SK-N-SH (cell line): ENCODE measurements at regions not wholly inside any gene's neighbourhood (a gene's known extent, or its start where the extent isn't known, plus 50 kb on each side); places are given as distances from the start of the nearest gene placed in this dataset.

Experiments used
- CTCF ChIA-PET: fragments of 300-600, 350-600 bp; formaldehyde crosslinking; extraction: SDS; loops from one replicate; lab custom pipeline; 2021; lab: Yijun Ruan, JAX
- POLR2A ChIA-PET: fragments of 350-600 bp; sonication (Branson Sonifier 250); formaldehyde crosslinking; extraction: SDS; loops from one replicate; lab custom pipeline; 2020; ENCODE audit warnings: antibody characterized with exemption, inconsistent platforms; lab: Yijun Ruan, JAX
- DNase-seq: peaks from one replicate; pipeline ENCODE4 v3.0.0; 2012
- H2AFZ ChIP-seq: fragments of 200-600 bp; sonication (generic); 2 replicates; pipeline ENCODE4 v1.8.1; 2016; ENCODE audit warnings: antibody characterized with exemption, mild to moderate bottlenecking, low read depth
- H3F3A ChIP-seq: fragments of 200-600 bp; sonication (generic); replicated peaks from 2 replicates; pipeline ENCODE3; 2016; ENCODE audit warnings: antibody characterized with exemption, mild to moderate bottlenecking; ENCODE audit not compliant: insufficient read depth
- H3K27ac ChIP-seq, 2 experiments: fragments of 200-500 bp in 1 of 2; fragments of 200-600 bp in 1 of 2; sonication (Bioruptor generic) in 1 of 2; sonication (generic), shearing (Covaris generic) in 1 of 2; 2 replicates each; pipeline versions ENCODE4 v1.5.1 to v1.6.1; 2014 to 2016; ENCODE audit warnings: low read depth in 2 of 2, inconsistent platforms in 1 of 2, low read length in 1 of 2, mild to moderate bottlenecking in 1 of 2, mixed read lengths in 1 of 2
- H3K27me3 ChIP-seq: fragments of 200-600 bp; sonication (generic), shearing (Covaris generic); 2 replicates; pipeline ENCODE4 v1.6.1; 2016; ENCODE audit warnings: mixed run types; ENCODE audit not compliant: insufficient read depth
- H3K36me3 ChIP-seq, 2 experiments: fragments of 200-500 bp in 1 of 2; fragments of 200-600 bp in 1 of 2; sonication (Bioruptor generic) in 1 of 2; sonication (generic) in 1 of 2; replicated peaks in 1 of 2; 2 replicates each; pipeline versions ENCODE3 to v1.5.1; 2014 to 2016; ENCODE audit warnings: low read length in 1 of 2, mild to moderate bottlenecking in 1 of 2; ENCODE audit not compliant: insufficient read depth in 2 of 2, control insufficient read depth in 1 of 2
- H3K4me1 ChIP-seq, 2 experiments: fragments of 200-500 bp in 1 of 2; fragments of 200-600 bp in 1 of 2; sonication (Bioruptor generic) in 1 of 2; sonication (generic), shearing (Covaris generic) in 1 of 2; 2 replicates each; pipeline versions ENCODE4 v1.5.1 to v1.6.1; 2014 to 2016; ENCODE audit warnings: low read depth in 1 of 2, low read length in 1 of 2, mixed run types in 1 of 2; ENCODE audit not compliant: insufficient read depth in 2 of 2, control insufficient read depth in 1 of 2
- H3K4me2 ChIP-seq: fragments of 200-600 bp; sonication (generic), shearing (Covaris generic); 2 replicates; pipeline ENCODE4 v1.6.1; 2017; ENCODE audit warnings: mixed run types
- H3K4me3 ChIP-seq, 2 experiments: fragments of 200-500 bp in 1 of 2; fragments of 200-600 bp in 1 of 2; sonication (Bioruptor generic) in 1 of 2; sonication (generic), shearing (Covaris generic) in 1 of 2; 2 replicates each; pipeline versions ENCODE4 v1.5.1 to v1.8.1; 2014 to 2016; ENCODE audit warnings: low read depth in 2 of 2, inconsistent platforms in 1 of 2, low read length in 1 of 2, mild to moderate bottlenecking in 1 of 2, mixed read lengths in 1 of 2, moderate library complexity in 1 of 2
- H3K79me2 ChIP-seq: fragments of 200-600 bp; sonication (generic); 2 replicates; pipeline ENCODE4 v1.8.1; 2017; ENCODE audit warnings: mild to moderate bottlenecking; ENCODE audit not compliant: insufficient read depth
- H3K9ac ChIP-seq: fragments of 200-600 bp; sonication (generic); 2 replicates; pipeline ENCODE4 v1.6.1; 2017; ENCODE audit warnings: mixed run types
- H3K9me2 ChIP-seq: fragments of 200-600 bp; sonication (generic); 2 replicates; pipeline ENCODE4 v1.6.1; 2017; ENCODE audit warnings: mixed run types
- H3K9me3 ChIP-seq: fragments of 200-600 bp; sonication (generic); 2 replicates; pipeline ENCODE4 v1.6.1; 2017; ENCODE audit warnings: mixed run types, mild to moderate bottlenecking, moderate library complexity
- H4K20me1 ChIP-seq: fragments of 200-600 bp; sonication (generic); 2 replicates; pipeline ENCODE4 v1.6.1; 2017; ENCODE audit warnings: mild to moderate bottlenecking, mixed run types; ENCODE audit not compliant: insufficient read depth
- ELF1 ChIP-seq: IDR thresholded peaks from 2 replicates; pipeline ENCODE4 v1.4.0; 2012
- EP300 ChIP-seq, 2 experiments: IDR thresholded peaks; 2 replicates each; pipeline versions ENCODE4 v1.4.0 to v1.6.1; 2012; ENCODE audit warnings: borderline replicate concordance in 1 of 2, low read depth in 1 of 2, low read length in 1 of 2
- FOSL2 ChIP-seq: IDR thresholded peaks from 2 replicates; pipeline ENCODE4 v1.4.0; 2012; ENCODE audit warnings: low read depth, mild to moderate bottlenecking, moderate library complexity, borderline replicate concordance
- FOXJ3 ChIP-seq: sonication (generic); formaldehyde crosslinking; IDR thresholded peaks from 2 replicates; pipeline ENCODE4 v1.5.1; 2020; ENCODE audit warnings: mild to moderate bottlenecking, missing genetic modification reagents
- FOXM1 ChIP-seq: IDR thresholded peaks from 2 replicates; pipeline ENCODE4 v1.4.0; 2012; ENCODE audit warnings: low read depth, mild to moderate bottlenecking
- GABPA ChIP-seq: IDR thresholded peaks from 2 replicates; pipeline ENCODE4 v1.4.0; 2012; ENCODE audit warnings: low read depth, mild to moderate bottlenecking
- MEF2A ChIP-seq: IDR thresholded peaks from 2 replicates; pipeline ENCODE4 v1.4.0; 2012; ENCODE audit warnings: low read depth, borderline replicate concordance
- MXI1 ChIP-seq: IDR thresholded peaks from 2 replicates; pipeline ENCODE4 v1.6.1; 2012; ENCODE audit warnings: mild to moderate bottlenecking, low read depth, low read length, improper control_type of control experiment
- NFIC ChIP-seq: IDR thresholded peaks from 2 replicates; pipeline ENCODE4 v1.4.0; 2012; ENCODE audit warnings: borderline replicate concordance
- POLR2AphosphoS5 ChIP-seq: IDR thresholded peaks from 2 replicates; pipeline ENCODE4 v1.6.1; 2012; ENCODE audit warnings: low read depth, low read length
- RAD21 ChIP-seq: IDR thresholded peaks from 2 replicates; pipeline ENCODE4 v1.6.1; 2012; ENCODE audit warnings: mild to moderate bottlenecking, low read length
- RCOR1 ChIP-seq: fragments of 150-350 bp; IDR thresholded peaks from 2 replicates; pipeline ENCODE4 v1.6.1; 2017; ENCODE audit warnings: antibody characterized with exemption, low read length
- RXRA ChIP-seq: IDR thresholded peaks from 2 replicates; pipeline ENCODE4 v1.4.0; 2012; ENCODE audit warnings: low read depth, mild to moderate bottlenecking, borderline replicate concordance
- SIN3A ChIP-seq: IDR thresholded peaks from 2 replicates; pipeline ENCODE4 v1.6.1; 2012; ENCODE audit warnings: low read depth, mild to moderate bottlenecking, low read length, moderate library complexity, borderline replicate concordance
- SMC3 ChIP-seq: IDR thresholded peaks from 2 replicates; pipeline ENCODE4 v1.6.1; 2012; ENCODE audit warnings: low read depth, low read length, improper control_type of control experiment
- TAF1 ChIP-seq: IDR thresholded peaks from 2 replicates; pipeline ENCODE4 v1.6.1; 2012; ENCODE audit warnings: low read depth, mild to moderate bottlenecking, low read length, moderate library complexity, borderline replicate concordance
- TCF12 ChIP-seq: IDR thresholded peaks from 2 replicates; pipeline ENCODE4 v1.4.0; 2012
- YY1 ChIP-seq: IDR thresholded peaks from 2 replicates; pipeline ENCODE4 v1.4.0; 2012; ENCODE audit warnings: low read depth, mild to moderate bottlenecking
- WGBS: methylation state at CpG from one replicate; pipeline ENCODE4 v1.1.6; 2017; ENCODE audit warnings: low lambda C conversion rate; 5-methylcytosine and 5-hydroxymethylcytosine counted together
- TF ChIP-seq, protein P1 (sequence below): fragments of 150-350 bp; IDR thresholded peaks from 2 replicates; pipeline ENCODE4 v1.6.1; 2016; ENCODE audit warnings: mild to moderate bottlenecking, low read depth, low read length
- TF ChIP-seq, protein P2 (sequence below): fragments of 150-350 bp; IDR thresholded peaks from 2 replicates; pipeline ENCODE4 v1.6.1; 2017; ENCODE audit warnings: antibody characterized with exemption, low read length, low read depth, borderline replicate concordance

- Histone ChIP-seq H3F3A (no peaks in the 10 kb centered on the region), H4K20me1 (no peaks in the 10 kb centered on the region), H3K4me3 (no peak overlapping the region), H3K36me3 (no peaks in the 10 kb centered on the region), H3K9me2 (no peaks in the 10 kb centered on the region), H3K27ac (no peak overlapping the region), H3K4me2 (no peak overlapping the region), H3K9ac (no peak overlapping the region), H3K79me2 (no peaks in the 10 kb centered on the region), H3K9me3 (no peaks in the 10 kb centered on the region), H2AFZ (no peak overlapping the region), H3K27me3 (no peaks in the 10 kb centered on the region), H3K4me1 (peaks cover 0 to 4% of the 10 kb centered on the region in 2 experiments; a peak in 1 of 4 replicates)
- DNase-seq: no peak
- CTCF ChIA-PET: no interaction called here
- no peak for TF ChIP-seq RAD21
- no peak for TF ChIP-seq YY1
- TF ChIP-seq FOXJ3 (CRISPR knock-in tag): no peak
- no peak for TF ChIP-seq NFIC
- no peak for TF ChIP-seq TCF12
- TF ChIP-seq ELF1: no peak
- TF ChIP-seq, protein P1, sequence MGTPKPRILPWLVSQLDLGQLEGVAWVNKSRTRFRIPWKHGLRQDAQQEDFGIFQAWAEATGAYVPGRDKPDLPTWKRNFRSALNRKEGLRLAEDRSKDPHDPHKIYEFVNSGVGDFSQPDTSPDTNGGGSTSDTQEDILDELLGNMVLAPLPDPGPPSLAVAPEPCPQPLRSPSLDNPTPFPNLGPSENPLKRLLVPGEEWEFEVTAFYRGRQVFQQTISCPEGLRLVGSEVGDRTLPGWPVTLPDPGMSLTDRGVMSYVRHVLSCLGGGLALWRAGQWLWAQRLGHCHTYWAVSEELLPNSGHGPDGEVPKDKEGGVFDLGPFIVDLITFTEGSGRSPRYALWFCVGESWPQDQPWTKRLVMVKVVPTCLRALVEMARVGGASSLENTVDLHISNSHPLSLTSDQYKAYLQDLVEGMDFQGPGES: no peak
- TF ChIP-seq EP300 (IDR thresholded peaks at IDR 0.05; ENCODE audit: borderline replicate concordance in 1 of 2, low read depth in 1 of 2, low read length in 1 of 2): no peak
- no peak for TF ChIP-seq GABPA
- TF ChIP-seq SIN3A: no peak
- TF ChIP-seq MEF2A: no peak
- TF ChIP-seq POLR2AphosphoS5: no peak
- TF ChIP-seq TAF1: no peak
- TF ChIP-seq, protein P2, sequence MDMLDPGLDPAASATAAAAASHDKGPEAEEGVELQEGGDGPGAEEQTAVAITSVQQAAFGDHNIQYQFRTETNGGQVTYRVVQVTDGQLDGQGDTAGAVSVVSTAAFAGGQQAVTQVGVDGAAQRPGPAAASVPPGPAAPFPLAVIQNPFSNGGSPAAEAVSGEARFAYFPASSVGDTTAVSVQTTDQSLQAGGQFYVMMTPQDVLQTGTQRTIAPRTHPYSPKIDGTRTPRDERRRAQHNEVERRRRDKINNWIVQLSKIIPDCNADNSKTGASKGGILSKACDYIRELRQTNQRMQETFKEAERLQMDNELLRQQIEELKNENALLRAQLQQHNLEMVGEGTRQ: no peak
- no peak for TF ChIP-seq MXI1
- no peak for TF ChIP-seq SMC3
- no peak for TF ChIP-seq RXRA
- TF ChIP-seq FOXM1: no peak
- no peak for TF ChIP-seq RCOR1
- TF ChIP-seq FOSL2: no peak
- WGBS: 20% methylated on average over 4 of the region's 4 CpGs
- POLR2A ChIA-PET: no interaction called here
Observed at GRCh38 chr18:37724206-37724605, 158.6 kb upstream of the CELF4 start.
